ENCODE measurements at regions not wholly inside any gene's neighbourhood (a gene's known extent, or its start where the extent isn't known, plus 50 kb on each side); places are given as distances from the start of the nearest gene placed in this dataset.

- H3K27me3 Mint-ChIP-seq (ENCODE audit: low read depth): no peaks in the 10 kb centered on the region
- TF ChIP-seq CTCF (IDR thresholded peaks at IDR 0.05; ENCODE audit: unreplicated experiment): no peak
- H3K36me3 Mint-ChIP-seq: no peaks in the 10 kb centered on the region
- no peak overlapping the region for H3K4me3 Mint-ChIP-seq
- H3K9me3 Mint-ChIP-seq: peaks cover 11% of the 10 kb centered on the region
- DNase-seq (ENCODE audit: low spot score in 2 of 2, unreplicated experiment in 2 of 2): no peak
- peak overlapping the region; percentile 22 for H3K27ac Mint-ChIP-seq
- H3K4me1 Mint-ChIP-seq: peaks cover 25% of the 10 kb centered on the region
These were observed 183.1 kb downstream of the TMTC3 start for GRCh38 chr12:88325076-88325815.

GRCh38 chr12:88325816-88326189, 183.7 kb downstream of the TMTC3 start:
- no peak for TF ChIP-seq CTCF (IDR thresholded peaks at IDR 0.05; ENCODE audit: unreplicated experiment)
- Mint-ChIP-seq H3K27ac (no peak overlapping the region), H3K9me3 (peaks cover 11% of the 10 kb centered on the region), H3K27me3 (ENCODE audit: low read depth) (no peaks in the 10 kb centered on the region), H3K36me3 (no peaks in the 10 kb centered on the region), H3K4me3 (no peak overlapping the region), H3K4me1 (peaks cover 25% of the 10 kb centered on the region)
- DNase-seq (ENCODE audit: low spot score in 2 of 2, unreplicated experiment in 2 of 2): no peak

- DNase-seq (ENCODE audit: low spot score in 2 of 2, unreplicated experiment in 2 of 2): no peak
- H3K36me3 Mint-ChIP-seq: no peaks in the 10 kb centered on the region
- no peak for TF ChIP-seq CTCF (IDR thresholded peaks at IDR 0.05; ENCODE audit: unreplicated experiment)
- H3K27me3 Mint-ChIP-seq (ENCODE audit: low read depth): no peaks in the 10 kb centered on the region
- peak overlapping the region; percentile 71 for H3K27ac Mint-ChIP-seq
- no peak overlapping the region for H3K4me3 Mint-ChIP-seq
- H3K9me3 Mint-ChIP-seq: peaks cover 3% of the 10 kb centered on the region
- peaks cover 25% of the 10 kb centered on the region for H3K4me1 Mint-ChIP-seq
These were observed 185.2 kb downstream of the TMTC3 start for GRCh38 chr12:88327276-88327675.

- no peaks in the 10 kb centered on the region for H3K36me3 Mint-ChIP-seq
- no peaks in the 10 kb centered on the region for H3K27me3 Mint-ChIP-seq (ENCODE audit: low read depth)
- no peak for DNase-seq (ENCODE audit: low spot score in 2 of 2, unreplicated experiment in 2 of 2)
- H3K4me1 Mint-ChIP-seq: peaks cover 25% of the 10 kb centered on the region
- TF ChIP-seq CTCF (IDR thresholded peaks at IDR 0.05; ENCODE audit: unreplicated experiment): no peak
- no peak overlapping the region for H3K4me3 Mint-ChIP-seq
- peak overlapping the region; percentile 13 for H3K27ac Mint-ChIP-seq
- H3K9me3 Mint-ChIP-seq: peaks cover 3% of the 10 kb centered on the region
These were observed 186.0 kb downstream of the TMTC3 start for GRCh38 chr12:88328090-88328489.

GRCh38 chr12:88329833-88330232, 187.7 kb downstream of the TMTC3 start:
- no peak overlapping the region for H3K4me3 Mint-ChIP-seq

More at GRCh38 chr12:88329833-88330232, 187.7 kb downstream of the TMTC3 start:
- H3K36me3 Mint-ChIP-seq: no peaks in the 10 kb centered on the region
- H3K9me3 Mint-ChIP-seq: peaks cover 3% of the 10 kb centered on the region
- H3K27me3 Mint-ChIP-seq (ENCODE audit: low read depth): no peaks in the 10 kb centered on the region
- no peak for TF ChIP-seq CTCF (IDR thresholded peaks at IDR 0.05; ENCODE audit: unreplicated experiment)
- DNase-seq (ENCODE audit: low spot score in 2 of 2, unreplicated experiment in 2 of 2): no peak
- H3K27ac Mint-ChIP-seq: no peak overlapping the region
- H3K4me1 Mint-ChIP-seq: peaks cover 32% of the 10 kb centered on the region
